NCI-H1092 (cell line): ENCODE measurements at regions not wholly inside any gene's neighbourhood (a gene's known extent, or its start where the extent isn't known, plus 50 kb on each side); places are given as distances from the start of the nearest gene placed in this dataset.
"Not testable (repeated sequence)": the region's sequence is repeated elsewhere in the genome, so short reads cannot be mapped to it uniquely, and the experiment has no call there.

ENCODE experiments used
- DNase-seq: peaks from one replicate; lab custom pipeline; 2025; lab: John Stamatoyannopoulos, UW

- DNase-seq: not testable (repeated sequence)
Measured at GRCh38 chr14:105969026-105969425, 442.6 kb downstream of the TMEM121 start.

- not testable (repeated sequence) for DNase-seq
Measured at GRCh38 chr14:105970821-105971220, 444.4 kb downstream of the TMEM121 start.

GRCh38 chr14:105971593-105972500 is 445.5 kb downstream of the TMEM121 start:
- DNase-seq: no peak

- peak; percentile 53 for DNase-seq
Measured at GRCh38 chr14:105974902-105975301, 448.5 kb downstream of the TMEM121 start.

- no peak for DNase-seq
Measured at GRCh38 chr14:105978618-105979295, 452.4 kb downstream of the TMEM121 start.

DNA sequence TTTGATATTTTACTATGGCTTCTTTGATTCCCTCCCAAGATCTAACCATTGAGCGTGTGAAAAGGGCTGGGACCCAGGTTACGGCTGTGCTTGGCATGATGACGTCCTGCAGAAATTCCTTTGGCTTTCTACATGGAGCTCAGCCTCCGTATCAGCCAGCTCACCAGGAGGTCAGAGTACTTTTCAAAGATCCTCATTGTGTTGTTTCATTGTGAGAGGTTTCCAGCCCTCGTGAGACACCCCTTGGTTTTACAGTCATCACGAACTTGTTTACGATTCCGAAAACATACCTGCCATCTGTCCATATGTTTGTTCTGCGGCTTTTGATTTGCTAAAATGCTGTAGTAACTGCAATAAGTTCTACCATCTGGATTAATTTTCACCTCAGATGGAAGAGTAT is 453.1 kb downstream of the TMEM121 start:
- DNase-seq: no peak

DNA sequence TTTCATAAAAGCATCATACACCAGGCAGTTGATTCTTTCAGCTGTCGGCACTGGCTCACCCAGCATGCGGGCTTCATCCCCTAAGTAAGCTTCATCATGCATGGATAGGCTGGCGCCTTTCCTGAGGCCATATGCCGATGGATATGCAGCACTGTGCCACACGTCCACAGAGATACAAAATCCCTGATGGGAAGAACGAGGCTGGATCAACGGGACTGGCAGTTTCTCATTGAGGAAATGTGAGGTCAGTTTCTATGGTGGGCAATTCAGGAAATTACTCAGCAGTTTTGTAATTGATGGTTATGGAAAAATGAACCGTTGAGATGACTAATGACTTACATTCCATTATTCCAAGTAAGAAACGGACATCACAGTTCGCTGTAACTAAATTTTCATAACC is 453.8 kb downstream of the TMEM121 start:
- no peak for DNase-seq

DNA sequence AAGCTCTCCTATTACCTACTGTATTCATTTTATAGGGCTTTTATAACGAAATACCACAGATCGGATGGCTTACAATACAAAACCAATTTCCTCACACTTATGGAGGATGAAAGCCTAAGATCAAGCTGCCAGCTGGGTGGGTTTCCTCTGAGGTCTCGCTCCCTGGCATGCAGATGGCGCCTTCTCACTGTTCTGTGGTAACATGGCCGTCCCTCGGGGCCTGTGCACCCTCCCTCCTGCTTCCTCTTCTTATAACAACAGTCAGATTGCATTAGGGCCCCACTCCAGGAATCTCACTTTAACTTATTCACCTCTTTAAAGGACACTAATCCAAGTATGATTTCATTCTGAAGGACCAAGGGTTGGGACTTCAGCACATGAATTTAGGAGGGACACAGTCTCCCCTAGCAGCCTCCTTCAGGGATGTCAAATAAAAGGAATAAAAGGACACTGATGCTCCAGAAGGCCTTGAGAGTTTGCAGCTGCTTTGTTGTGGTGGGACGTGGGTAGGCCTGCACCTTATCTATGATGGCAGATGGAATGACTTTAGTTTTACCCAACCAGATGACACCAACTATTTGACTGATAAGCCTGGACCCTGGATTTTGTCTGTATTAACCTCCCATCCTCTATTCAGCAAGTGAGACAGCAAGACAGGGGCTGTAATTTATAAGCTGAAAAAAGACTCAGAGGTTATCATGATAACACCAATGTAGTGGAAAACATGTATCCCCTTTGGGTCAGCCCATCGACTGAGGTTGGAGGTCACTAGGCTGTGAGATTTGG is 455.3 kb downstream of the TMEM121 start:
- not testable (repeated sequence) for DNase-seq

DNA sequence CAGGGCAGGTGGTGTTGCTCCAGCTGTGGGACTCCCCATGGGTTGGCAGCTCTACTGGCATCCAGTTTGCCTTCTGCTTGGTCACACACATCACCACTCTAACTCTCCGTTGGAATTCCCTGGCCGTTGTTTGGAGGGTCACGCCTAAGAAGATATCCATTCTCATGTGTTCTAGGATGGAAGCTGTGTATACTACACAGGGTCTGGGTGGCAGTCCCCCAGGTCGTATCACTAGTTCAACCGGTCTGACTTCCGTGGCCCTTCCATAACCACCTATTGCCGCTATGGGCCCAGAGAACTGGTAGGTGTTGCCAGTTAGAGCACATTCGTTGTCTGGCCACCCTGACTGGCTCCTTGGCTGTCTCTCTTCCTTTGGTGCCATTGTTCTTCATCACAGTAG is 456.3 kb downstream of the TMEM121 start:
- DNase-seq: no peak

GRCh38 chr14:105986894-105987284 is 460.5 kb downstream of the TMEM121 start:
- DNase-seq: no peak

DNA sequence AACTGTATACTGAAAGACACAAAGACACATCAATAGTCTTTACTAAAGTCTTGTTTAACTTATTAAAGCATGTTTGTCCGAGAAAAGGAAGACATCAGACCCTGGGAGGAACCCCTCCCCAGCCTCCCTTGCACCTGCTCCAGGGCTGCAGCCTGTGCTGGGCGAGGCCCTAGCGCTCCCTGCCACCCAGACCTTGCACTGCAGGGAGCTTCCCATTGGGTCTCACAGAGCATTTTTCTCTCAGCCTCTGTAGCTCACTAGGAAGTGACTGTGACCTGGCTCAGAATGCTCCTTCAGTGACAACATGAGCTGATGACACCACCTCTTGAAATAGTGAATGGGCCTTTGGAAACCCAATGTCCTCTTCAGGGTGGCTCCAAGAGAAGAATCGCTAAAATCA is 461.2 kb downstream of the TMEM121 start:
- DNase-seq: no peak

GRCh38 chr14:105989566-105990302 is 463.4 kb downstream of the TMEM121 start:
- no peak for DNase-seq

- not testable (repeated sequence) for DNase-seq
Measured at GRCh38 chr14:105991677-105992076, 465.3 kb downstream of the TMEM121 start.

DNA sequence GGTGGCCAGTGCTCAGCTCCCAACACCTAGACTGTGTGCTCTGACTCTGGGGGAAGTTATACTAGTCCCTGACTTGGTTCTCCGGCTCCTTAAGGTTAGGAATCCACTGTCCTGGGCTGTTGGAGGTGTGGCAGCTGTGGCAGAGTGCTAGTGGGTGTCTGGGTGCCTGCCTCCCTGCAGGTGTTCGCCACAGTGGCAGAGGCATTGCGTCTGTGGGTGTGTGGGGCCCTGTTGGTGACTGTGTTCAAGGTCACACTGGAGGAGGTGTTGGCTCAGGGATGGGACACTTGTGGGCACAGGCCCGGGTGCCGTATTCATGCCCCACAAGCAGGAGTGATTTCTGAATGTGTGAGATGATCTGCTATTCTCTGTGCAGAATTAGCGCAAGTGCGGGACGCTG is 467.4 kb downstream of the TMEM121 start:
- no peak for DNase-seq

DNA sequence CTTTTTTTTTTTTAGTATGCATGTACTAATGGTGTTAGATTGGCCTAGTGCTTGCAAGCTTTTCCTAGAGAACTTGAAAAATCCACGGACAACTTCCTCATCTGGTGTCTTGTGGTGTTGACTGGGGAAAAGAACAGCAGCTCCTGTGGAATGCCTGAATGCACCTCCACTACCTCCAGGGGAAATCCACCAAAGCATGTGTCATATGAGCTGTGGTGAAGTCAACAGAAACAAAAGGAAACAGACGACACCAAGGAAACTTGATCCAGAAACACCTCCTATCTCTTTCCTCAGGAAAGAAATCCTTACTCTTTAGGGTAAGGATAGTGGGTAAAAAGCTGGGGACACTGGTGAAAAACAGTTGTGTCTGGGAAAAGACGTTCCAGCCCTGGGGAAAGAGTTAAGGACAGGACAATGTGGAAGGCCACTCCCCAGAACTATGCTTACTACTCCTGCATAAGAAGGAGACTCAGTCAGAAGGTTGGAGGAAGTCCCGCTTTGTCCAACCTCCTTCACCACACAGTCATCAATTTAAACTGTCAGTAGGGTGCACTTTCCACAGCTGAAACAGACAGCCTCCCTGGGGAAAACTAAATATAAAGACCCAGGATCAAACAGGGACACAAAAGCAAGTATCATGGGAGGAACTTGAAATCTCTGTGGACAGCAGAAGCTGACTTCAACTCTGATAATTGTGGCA is 468.8 kb downstream of the TMEM121 start:
- DNase-seq: not testable (repeated sequence)

GRCh38 chr14:105998597-105998996 is 472.2 kb downstream of the TMEM121 start:
- not testable (repeated sequence) for DNase-seq

- DNase-seq: no peak
Measured at GRCh38 chr14:105999361-106000028, 473.1 kb downstream of the TMEM121 start.

DNA sequence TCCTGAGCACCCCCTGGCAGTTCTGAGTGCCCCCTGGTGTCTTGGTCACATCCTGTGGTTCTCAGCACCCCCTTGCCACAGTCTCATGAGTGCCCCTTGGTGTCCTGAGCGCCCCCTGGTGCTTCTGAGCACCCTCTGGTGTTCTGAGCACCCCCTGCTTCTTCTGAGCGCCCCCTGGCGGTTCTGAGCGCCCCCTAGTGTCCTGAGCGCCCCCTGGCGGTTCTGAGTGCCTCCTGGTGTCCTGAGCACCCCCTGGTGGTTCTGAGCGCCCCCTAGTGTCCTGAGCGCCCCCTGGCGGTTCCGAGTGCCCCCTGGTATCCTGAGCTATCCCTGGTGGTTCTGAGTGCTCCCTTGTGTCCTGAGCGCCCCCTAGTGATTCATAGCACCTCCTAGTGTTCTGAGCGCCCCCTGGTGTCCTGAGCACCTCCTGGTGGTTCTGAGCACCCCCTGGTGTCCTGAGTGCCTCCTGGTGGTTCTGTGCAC is 473.7 kb downstream of the TMEM121 start:
- DNase-seq: not testable (repeated sequence)

DNA sequence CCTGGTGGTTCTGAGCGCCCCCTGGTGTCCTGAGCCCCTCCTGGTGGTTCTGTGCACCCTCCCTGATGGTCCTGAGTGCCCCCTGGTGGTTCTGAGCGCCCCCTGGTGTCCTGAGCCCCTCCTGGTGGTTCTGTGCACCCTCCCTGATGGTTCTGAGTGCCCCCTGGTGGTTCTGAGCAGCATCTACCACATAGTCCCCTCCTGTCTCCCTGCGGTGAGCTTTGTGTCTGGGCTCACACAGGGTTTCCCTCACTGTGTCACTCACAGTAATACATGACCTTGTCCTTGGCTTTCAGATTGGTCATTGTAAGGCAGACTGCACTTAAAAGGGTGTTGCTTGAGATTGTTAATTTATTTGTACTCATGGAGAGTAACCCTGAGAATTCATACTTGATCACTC is 474.9 kb downstream of the TMEM121 start:
- DNase-seq: not testable (repeated sequence)

DNA sequence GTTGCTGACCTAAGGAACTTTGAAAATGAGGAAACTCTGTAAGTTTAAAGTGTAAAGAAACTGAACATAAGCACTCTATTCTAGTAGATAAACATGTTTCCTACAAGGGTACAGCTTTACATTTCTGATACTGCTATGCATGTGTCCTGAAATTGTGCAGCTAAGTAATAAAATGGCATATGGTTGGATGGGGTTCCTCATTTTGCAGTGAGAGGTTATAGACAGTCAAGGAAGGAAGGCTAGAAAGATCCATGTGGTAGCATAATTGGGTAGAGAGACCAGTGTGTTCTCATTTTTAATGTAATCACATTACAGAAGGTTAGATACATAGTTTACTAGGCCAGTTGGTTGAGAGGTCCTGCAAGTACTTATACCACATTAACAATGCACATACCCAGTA is 477.0 kb downstream of the TMEM121 start:
- DNase-seq: no peak
